GM23338 (cell line): ENCODE measurements at regions not wholly inside any gene's neighbourhood (a gene's known extent, or its start where the extent isn't known, plus 50 kb on each side); places are given as distances from the start of the nearest gene placed in this dataset.

Source experiments
- ATAC-seq: fragments of 200-7000 bp; cut with Tn5 transposase; 3 replicates; pipeline ENCODE4 v1.9.1; 2020
- DNase-seq: peaks from one replicate; pipeline ENCODE4 v3.0.0-alpha.2; 2015; ENCODE audit warnings: low spot score
- H2AFZ ChIP-seq: fragments of 200-600 bp; sonication (generic); 2 replicates; pipeline ENCODE4 v1.8.0; 2016; ENCODE audit warnings: antibody characterized with exemption, mild to moderate bottlenecking, moderate library complexity
- H3F3A ChIP-seq: fragments of 200-600 bp; sonication (generic); replicated peaks from 2 replicates; pipeline ENCODE4 v1.8.0; 2017; ENCODE audit warnings: antibody characterized with exemption, mixed run types, low read depth
- H3K27ac ChIP-seq: fragments of 200-600 bp; sonication (generic); 2 replicates; pipeline ENCODE4 v1.6.1; 2016; ENCODE audit warnings: low read depth
- H3K27me3 ChIP-seq: fragments of 200-600 bp; sonication (generic); 2 replicates; pipeline ENCODE4 v1.8.0; 2016; ENCODE audit warnings: mild to moderate bottlenecking, mixed run types, moderate library complexity; ENCODE audit not compliant: insufficient read depth
- H3K36me3 ChIP-seq: fragments of 200-600 bp; sonication (generic); 2 replicates; pipeline ENCODE4 v1.8.0; 2016; ENCODE audit warnings: mild to moderate bottlenecking; ENCODE audit not compliant: insufficient read depth
- H3K4me1 ChIP-seq: fragments of 200-600 bp; sonication (generic); 2 replicates; pipeline ENCODE4 v1.8.0; 2016; ENCODE audit warnings: mild to moderate bottlenecking, moderate library complexity; ENCODE audit not compliant: insufficient read depth
- H3K4me2 ChIP-seq: fragments of 200-600 bp; sonication (generic); 2 replicates; pipeline ENCODE4 v1.7.1; 2017; ENCODE audit warnings: mixed run types
- H3K4me3 ChIP-seq: fragments of 200-600 bp; sonication (generic); 2 replicates; pipeline ENCODE4 v1.6.1; 2016; ENCODE audit warnings: mixed run types
- H3K79me2 ChIP-seq: fragments of 200-600 bp; sonication (generic); replicated peaks from 2 replicates; pipeline ENCODE4 v1.8.0; 2017; ENCODE audit warnings: mild to moderate bottlenecking; ENCODE audit not compliant: insufficient read depth
- H3K9me2 ChIP-seq: fragments of 200-600 bp; sonication (generic); 2 replicates; pipeline ENCODE4 v1.8.0; 2017; ENCODE audit not compliant: insufficient read depth
- H4K20me1 ChIP-seq: fragments of 200-600 bp; sonication (generic); replicated peaks from 2 replicates; pipeline ENCODE4 v1.8.0; 2017; ENCODE audit warnings: mild to moderate bottlenecking; ENCODE audit not compliant: insufficient read depth
- H3K27ac Mint-ChIP-seq: 2 replicates; pipeline ENCODE4 v1.8.0; 2020; ENCODE audit warnings: inconsistent platforms, mild to moderate bottlenecking, moderate library complexity, mixed read lengths
- H3K27me3 Mint-ChIP-seq: 3 replicates; pipeline ENCODE4 v1.8.0; 2022; ENCODE audit warnings: low read depth, mild to moderate bottlenecking, moderate library complexity, mixed read lengths, inconsistent platforms; ENCODE audit not compliant: insufficient read depth, poor library complexity
- H3K36me3 Mint-ChIP-seq: 3 replicates; pipeline ENCODE4 v1.8.0; 2021; ENCODE audit warnings: low read depth, mild to moderate bottlenecking, inconsistent platforms, moderate library complexity, mixed read lengths
- H3K4me1 Mint-ChIP-seq: 3 replicates; pipeline ENCODE4 v1.8.0; 2020; ENCODE audit warnings: mild to moderate bottlenecking, inconsistent platforms, mixed read lengths
- H3K4me3 Mint-ChIP-seq: 3 replicates; pipeline ENCODE4 v1.8.0; 2021; ENCODE audit warnings: moderate library complexity, mild to moderate bottlenecking, inconsistent platforms, mixed read lengths
- H3K9me3 Mint-ChIP-seq: 3 replicates; pipeline ENCODE4 v1.8.0; 2020; ENCODE audit warnings: moderate library complexity, mild to moderate bottlenecking, inconsistent platforms, mixed read lengths
- CREB1 ChIP-seq: fragments of 250-450 bp; sonication (Bioruptor Pico); IDR thresholded peaks from 2 replicates; pipeline ENCODE4 v1.5.0; 2020; ENCODE audit warnings: low read depth, mild to moderate bottlenecking, moderate library complexity
- CTCF ChIP-seq, 2 experiments: fragments of 200-600 bp in 1 of 2; sonication (generic) in 1 of 2; conservative IDR thresholded peaks; 2 replicates each; pipeline versions ENCODE4 v1.5.1 to v1.6.1; 2016 to 2017; ENCODE audit warnings: antibody characterized with exemption in 2 of 2, low read depth in 2 of 2, mild to moderate bottlenecking in 2 of 2, moderate library complexity in 1 of 2
- ETS1 ChIP-seq: IDR thresholded peaks from 2 replicates; pipeline ENCODE4 v1.6.1; 2016; ENCODE audit warnings: antibody characterized with exemption
- EZH2 ChIP-seq: fragments of 200-600 bp; sonication (generic); IDR thresholded peaks from one replicate; pipeline ENCODE4 v1.8.0; 2017; ENCODE audit warnings: antibody characterized with exemption, mild to moderate bottlenecking, low read depth; ENCODE audit not compliant: unreplicated experiment
- EZH2phosphoT487 ChIP-seq: fragments of 200-600 bp; sonication (generic); IDR thresholded peaks from one replicate; pipeline ENCODE4 v1.8.1; 2018; ENCODE audit warnings: antibody characterized with exemption; ENCODE audit not compliant: unreplicated experiment
- JUNB ChIP-seq: IDR thresholded peaks from one replicate; pipeline ENCODE4 v1.6.1; 2016; ENCODE audit warnings: antibody characterized with exemption; ENCODE audit not compliant: unreplicated experiment
- NANOG ChIP-seq: IDR thresholded peaks from 2 replicates; pipeline ENCODE4 v1.6.1; 2016; ENCODE audit warnings: antibody characterized with exemption, borderline replicate concordance
- POLR2AphosphoS5 ChIP-seq: IDR thresholded peaks from 2 replicates; pipeline ENCODE4 v1.6.1; 2016; ENCODE audit warnings: antibody characterized with exemption, low read depth
- REST ChIP-seq: IDR thresholded peaks from one replicate; pipeline ENCODE4 v1.6.1; 2018; ENCODE audit warnings: antibody characterized with exemption; ENCODE audit not compliant: unreplicated experiment
- STAT1 ChIP-seq: IDR thresholded peaks from one replicate; pipeline ENCODE4 v1.6.1; 2016; ENCODE audit warnings: antibody characterized with exemption; ENCODE audit not compliant: unreplicated experiment
- ZNF114 ChIP-seq: fragments of 250-450 bp; sonication (Bioruptor Pico); IDR thresholded peaks from 2 replicates; pipeline ENCODE4 v1.5.0; 2020; ENCODE audit warnings: mild to moderate bottlenecking, moderate library complexity
- ZNF331 ChIP-seq: fragments of 250-450 bp; sonication (Bioruptor Pico); IDR thresholded peaks from 2 replicates; pipeline ENCODE4 v1.5.0; 2020; ENCODE audit warnings: low read depth, mild to moderate bottlenecking, moderate library complexity

- H3K4me2 ChIP-seq: no peak overlapping the region
- no peak overlapping the region for H3K27ac Mint-ChIP-seq
- no peaks in the 10 kb centered on the region; the same call in 1 of the 2 replicates for H3K9me2 ChIP-seq
- H3K36me3 ChIP-seq: no peaks in the 10 kb centered on the region
- no peaks in the 10 kb centered on the region for H3K79me2 ChIP-seq
- no peaks in the 10 kb centered on the region for H3K4me1 Mint-ChIP-seq
- ATAC-seq (no peak), DNase-seq (no peak)
- peak overlapping the region; percentile 4; the same call in 1 of the 2 replicates for H2AFZ ChIP-seq
- H3K27me3 ChIP-seq: no peaks in the 10 kb centered on the region
- H4K20me1 ChIP-seq: no peaks in the 10 kb centered on the region
- no peaks in the 10 kb centered on the region for H3K4me1 ChIP-seq
- H3K4me3 ChIP-seq: no peak overlapping the region
- no peak overlapping the region for H3K4me3 Mint-ChIP-seq
- no peaks in the 10 kb centered on the region for H3F3A ChIP-seq
- H3K9me3 Mint-ChIP-seq: peaks cover 3% of the 10 kb centered on the region; the same call in 1 of the 3 replicates
- H3K36me3 Mint-ChIP-seq: no peaks in the 10 kb centered on the region
- no peaks in the 10 kb centered on the region for H3K27me3 Mint-ChIP-seq
- TF ChIP-seq NANOG (no peak), ZNF331 (CRISPR knock-in tag) (no peak), STAT1 (no peak), REST (no peak), CREB1 (CRISPR knock-in tag) (no peak), EZH2phosphoT487 (no peak), POLR2AphosphoS5 (no peak), EZH2 (no peak), CTCF (conservative IDR thresholded peaks at IDR 0.05; ENCODE audit: low read depth in 2 of 2) (no peak), JUNB (no peak), ZNF114 (CRISPR knock-in tag) (no peak), ETS1 (no peak)
- no peak overlapping the region for H3K27ac ChIP-seq
These were observed 799.2 kb downstream of the TLE1 start for GRCh38 chr9:80890124-80890523.
